HG02763 (cell line): ENCODE measurements at regions not wholly inside any gene's neighbourhood (a gene's known extent, or its start where the extent isn't known, plus 50 kb on each side); places are given as distances from the start of the nearest gene placed in this dataset.
"Not testable (repeated sequence)": the region's sequence is repeated elsewhere in the genome, so short reads cannot be mapped to it uniquely, and the experiment has no call there.

Experiments
- ATAC-seq: cut with Tn5 transposase; IDR thresholded peaks from one replicate; pipeline ENCODE4 v1.9.1; 2021; ENCODE audit warnings: mild to moderate bottlenecking, moderate library complexity; ENCODE audit not compliant: unreplicated experiment

DNA sequence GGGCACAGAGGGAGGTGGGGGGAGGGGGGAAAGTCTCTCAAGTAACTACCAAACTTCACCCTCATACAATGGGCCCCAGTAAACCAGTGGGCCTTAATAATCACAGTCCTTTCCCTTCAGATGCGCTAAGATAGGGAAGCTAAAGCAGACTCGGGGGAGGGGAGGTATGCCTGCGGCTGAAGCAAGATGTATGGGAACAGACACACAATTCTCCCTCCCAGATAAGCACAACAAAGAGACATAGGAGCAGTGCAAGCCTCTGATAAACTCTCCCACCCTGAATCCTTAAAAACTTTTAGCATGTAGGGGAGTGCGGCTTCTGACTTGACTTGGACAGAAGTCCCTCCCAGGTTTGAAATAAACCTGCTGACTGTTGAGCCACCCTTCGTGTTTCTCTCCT is 54.7 kb downstream of the PROP1 start:
- ATAC-seq = not testable (repeated sequence)

- not testable (repeated sequence) for ATAC-seq
Observed at GRCh38 chr5:177939246-177940171, 56.5 kb downstream of the PROP1 start.

- not testable (repeated sequence) for ATAC-seq
Observed at GRCh38 chr5:177938767-177939166, 57.3 kb downstream of the PROP1 start.

DNA sequence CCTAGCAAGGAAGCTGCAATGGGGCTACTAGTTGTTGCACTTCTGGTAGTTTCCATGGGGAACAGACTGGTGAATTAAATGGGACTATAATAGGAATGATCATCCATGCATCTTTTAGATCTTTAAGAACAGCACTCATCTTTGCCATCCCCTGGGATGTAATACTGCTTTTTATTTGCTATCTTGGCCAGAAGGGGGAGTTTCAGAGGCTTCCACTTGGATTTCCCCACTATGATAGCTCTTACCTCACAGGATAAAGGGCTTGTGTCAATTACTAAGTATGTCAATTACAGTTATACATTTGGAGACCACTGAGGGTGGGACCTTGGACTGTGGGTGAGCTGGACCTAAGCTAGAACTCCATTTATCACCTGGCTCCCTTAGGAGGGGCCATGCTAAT is 61.8 kb downstream of the PROP1 start:
- not testable (repeated sequence) for ATAC-seq

DNA sequence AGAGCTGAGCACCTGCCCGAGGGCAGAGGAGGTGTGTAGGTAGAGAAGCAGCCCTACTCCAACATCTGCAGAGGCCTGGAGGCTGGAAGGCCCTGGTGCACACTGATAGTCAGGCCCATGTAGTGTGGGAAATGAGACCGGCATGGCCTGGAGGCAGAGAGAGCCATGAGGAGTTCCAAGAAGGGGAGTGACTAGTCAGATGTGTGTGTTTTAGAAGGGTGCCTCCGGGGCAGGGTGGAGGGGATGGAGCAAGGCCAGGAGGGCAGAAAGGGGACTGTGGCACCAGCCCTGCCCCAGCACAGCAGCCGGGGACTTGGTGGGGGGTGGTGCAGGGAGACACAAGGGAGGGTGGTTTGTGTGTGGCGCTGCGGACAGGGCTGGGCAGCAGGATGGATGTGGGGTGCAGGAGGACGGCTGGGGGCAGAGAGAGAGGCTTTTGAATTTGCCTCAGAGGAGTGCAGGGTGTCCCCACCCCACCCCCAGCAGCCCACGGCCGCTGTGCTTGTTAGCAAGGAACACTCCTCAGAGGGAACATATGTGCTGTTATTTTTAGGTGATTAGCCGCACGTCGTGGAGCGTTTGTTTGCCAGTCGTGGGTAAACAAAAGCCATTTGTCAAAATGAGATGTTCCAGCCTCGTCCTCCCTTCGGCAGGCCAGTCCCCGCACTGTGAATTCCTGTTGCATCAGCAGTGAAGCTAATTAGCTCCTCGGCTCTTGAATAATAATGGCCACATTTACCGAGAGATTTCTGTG is 65.6 kb downstream of the PROP1 start:
- ATAC-seq = not testable (repeated sequence)

GRCh38 chr5:177929618-177930017 is 66.4 kb downstream of the PROP1 start:
- not testable (repeated sequence) for ATAC-seq

- not testable (repeated sequence) for ATAC-seq
Observed at GRCh38 chr5:177927500-177927899, 68.5 kb downstream of the PROP1 start.

- not testable (repeated sequence) for ATAC-seq
Observed at GRCh38 chr5:177924577-177924976, 71.5 kb downstream of the PROP1 start.

DNA sequence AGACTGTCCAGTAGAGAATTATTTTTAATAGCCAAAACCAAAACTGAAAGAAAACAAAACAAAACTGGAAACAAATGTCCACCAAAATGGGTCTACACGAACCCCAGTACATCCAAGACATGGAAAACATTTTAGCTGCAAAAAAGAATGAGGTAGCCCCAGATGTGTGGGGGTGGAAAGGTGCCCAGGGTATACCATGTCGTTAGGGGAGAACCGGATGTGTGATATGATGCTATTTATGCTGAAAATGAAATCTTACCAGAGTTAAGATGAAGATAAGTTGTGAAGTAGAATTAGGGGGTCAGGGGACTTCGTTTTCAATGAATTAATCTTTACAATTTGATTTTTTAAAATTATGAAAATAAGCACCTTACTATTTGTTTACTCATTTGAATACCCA is 72.2 kb downstream of the PROP1 start:
- not testable (repeated sequence) for ATAC-seq

GRCh38 chr5:177923189-177923588 is 72.9 kb downstream of the PROP1 start:
- not testable (repeated sequence) for ATAC-seq

- ATAC-seq = not testable (repeated sequence)
Observed at GRCh38 chr5:177909261-177909660, 86.8 kb downstream of the PROP1 start.

GRCh38 chr5:177902806-177903205 is 93.2 kb downstream of the PROP1 start:
- ATAC-seq = not testable (repeated sequence)

- ATAC-seq = not testable (repeated sequence)
Observed at GRCh38 chr5:177900066-177900465, 96.0 kb downstream of the PROP1 start.

DNA sequence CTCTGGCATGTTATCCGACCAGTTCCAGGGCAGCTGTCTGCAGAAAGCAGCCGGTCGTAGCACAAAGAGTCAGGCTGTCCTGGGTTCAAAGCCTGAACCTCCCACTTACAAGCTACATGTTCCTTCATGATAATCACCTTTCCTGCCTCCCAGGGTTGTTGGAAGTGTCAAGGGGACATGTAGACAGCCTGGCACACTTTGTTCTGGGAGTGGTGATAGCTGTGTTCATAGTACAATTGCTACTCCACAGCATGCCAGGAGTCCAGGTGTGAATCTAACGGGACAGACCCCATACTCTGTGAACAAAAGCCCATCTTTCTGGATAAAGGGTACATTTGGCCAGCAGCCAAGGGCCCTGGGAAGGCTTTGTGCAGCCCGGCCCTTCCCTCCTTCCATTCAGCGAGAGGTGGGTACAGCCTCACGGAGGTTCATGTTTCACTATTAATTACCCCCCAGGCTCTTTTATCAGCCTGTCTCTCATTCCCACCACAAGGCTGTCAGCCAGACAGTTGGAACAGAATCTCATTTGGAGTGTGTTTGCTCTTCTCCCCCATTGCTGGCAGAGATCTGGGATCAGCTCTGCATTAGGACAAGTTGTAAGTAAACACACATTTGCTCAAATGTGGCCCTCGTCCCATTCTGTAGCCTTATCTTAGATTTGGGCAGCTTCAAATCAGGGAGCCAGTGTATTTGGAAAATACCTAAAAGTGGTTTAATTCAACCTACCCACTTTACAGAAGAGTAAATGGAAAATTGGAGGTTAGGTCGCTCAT is 101.2 kb downstream of the PROP1 start:
- ATAC-seq = not testable (repeated sequence)

DNA sequence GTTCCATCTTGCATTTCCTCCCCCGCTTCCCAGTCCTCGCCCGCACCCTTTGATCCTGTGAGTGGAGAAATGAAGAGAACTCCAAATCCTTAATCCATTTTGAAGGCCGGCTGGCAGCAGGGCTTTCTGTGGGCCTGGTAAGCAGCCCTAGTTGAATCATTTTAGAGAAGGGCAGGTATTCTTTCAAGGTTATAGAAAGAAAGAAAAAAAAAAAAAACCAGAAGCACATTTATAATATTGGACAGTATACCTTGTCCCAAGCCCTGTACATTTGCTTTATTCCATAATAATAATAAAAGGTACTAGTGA is 103.7 kb downstream of the PROP1 start:
- not testable (repeated sequence) for ATAC-seq

DNA sequence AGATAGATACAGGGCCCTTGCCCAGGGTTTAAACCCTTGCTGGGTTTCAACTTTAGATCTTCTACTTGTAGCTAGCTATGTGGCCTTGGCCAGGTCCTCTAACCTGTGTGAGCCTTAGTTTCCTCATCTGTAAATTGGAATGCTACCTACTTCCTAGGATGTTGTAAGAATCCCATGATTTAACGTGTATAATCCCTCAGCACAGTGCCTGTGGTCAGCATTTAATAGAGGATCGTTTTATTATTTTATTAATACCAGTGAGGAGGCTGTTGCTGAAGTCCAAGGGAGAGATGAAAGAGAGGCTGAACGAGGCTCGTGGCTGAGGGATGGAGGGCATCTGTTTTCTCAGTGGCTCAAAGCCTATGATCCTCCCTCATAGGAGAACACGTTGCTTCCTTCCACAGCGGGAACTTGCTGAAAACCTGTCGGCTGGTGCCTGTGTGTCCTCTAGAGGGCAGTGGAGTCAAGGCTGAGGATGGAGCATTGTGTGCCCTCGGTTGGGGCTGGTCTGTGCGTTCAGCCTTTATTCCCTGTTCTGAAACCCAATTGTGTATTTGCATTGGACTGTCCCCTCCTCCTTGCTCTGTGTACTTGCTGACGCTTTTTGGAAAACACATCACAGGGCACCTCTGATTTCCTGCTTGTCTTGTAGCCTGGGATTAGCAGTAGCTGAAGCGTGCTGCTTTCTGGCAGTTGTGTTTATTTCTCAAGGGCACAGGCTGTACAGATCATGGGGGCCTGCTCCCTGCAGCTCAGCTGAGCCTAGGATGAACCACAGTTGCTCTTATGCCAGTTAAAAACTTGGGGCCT is 104.3 kb downstream of the PROP1 start:
- ATAC-seq = peak; percentile 71

GRCh38 chr5:177883295-177883694 is 100.6 kb upstream of the FAM153A start:
- not testable (repeated sequence) for ATAC-seq

- ATAC-seq = peak; percentile 26
Observed at GRCh38 chr5:177875900-177876238, 93.2 kb upstream of the FAM153A start.

GRCh38 chr5:177875013-177875899 is 92.6 kb upstream of the FAM153A start:
- ATAC-seq = peak; percentile 77
